Right lobe of liver (tissue), 4 donors: ENCODE measurements at regions not wholly inside any gene's neighbourhood (a gene's known extent, or its start where the extent isn't known, plus 50 kb on each side); places are given as distances from the start of the nearest gene placed in this dataset.

Experiments used
- POLR2A ChIP-seq: fragments of 450-650 bp; IDR thresholded peaks from one replicate; pipeline ENCODE4 v1.6.1; 2017; ENCODE audit warnings: antibody characterized with exemption, mild to moderate bottlenecking
- TF ChIP-seq, protein P1 (sequence below), 4 donors: fragments of 200-600 bp in 3 of 4; fragments of 450-650 bp in 1 of 4; IDR thresholded peaks; one replicate each; pipeline versions ENCODE4 v1.5.1 to v1.8.0; 2016 to 2022; ENCODE audit warnings: antibody characterized with exemption in 4 of 4, mild to moderate bottlenecking in 2 of 4
- donor health status: DM: no; HTN: no; CAD: no.
- donor health status: DM: no; HTN: no; CAD: no.
- donor health status: DM: no; HTN: yes; CAD: no.

DNA sequence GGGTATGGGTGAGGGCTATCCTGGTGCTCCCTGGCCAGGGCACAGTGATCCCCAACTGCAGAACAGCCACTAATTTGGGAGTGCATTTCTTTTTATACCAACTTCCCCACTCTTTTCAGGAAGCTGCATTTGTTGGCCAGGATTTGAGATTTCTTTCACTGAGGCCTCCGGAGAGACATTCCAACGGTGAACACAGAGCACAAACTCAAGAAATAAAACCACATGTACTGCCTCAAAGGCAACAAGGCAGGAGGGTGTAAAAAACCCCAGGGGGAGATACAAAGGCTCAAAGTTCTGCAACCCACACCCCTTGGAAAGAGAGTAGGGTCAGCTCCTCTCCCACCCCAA is 65.3 kb downstream of the CPN2 start:
- TF ChIP-seq, protein P1, sequence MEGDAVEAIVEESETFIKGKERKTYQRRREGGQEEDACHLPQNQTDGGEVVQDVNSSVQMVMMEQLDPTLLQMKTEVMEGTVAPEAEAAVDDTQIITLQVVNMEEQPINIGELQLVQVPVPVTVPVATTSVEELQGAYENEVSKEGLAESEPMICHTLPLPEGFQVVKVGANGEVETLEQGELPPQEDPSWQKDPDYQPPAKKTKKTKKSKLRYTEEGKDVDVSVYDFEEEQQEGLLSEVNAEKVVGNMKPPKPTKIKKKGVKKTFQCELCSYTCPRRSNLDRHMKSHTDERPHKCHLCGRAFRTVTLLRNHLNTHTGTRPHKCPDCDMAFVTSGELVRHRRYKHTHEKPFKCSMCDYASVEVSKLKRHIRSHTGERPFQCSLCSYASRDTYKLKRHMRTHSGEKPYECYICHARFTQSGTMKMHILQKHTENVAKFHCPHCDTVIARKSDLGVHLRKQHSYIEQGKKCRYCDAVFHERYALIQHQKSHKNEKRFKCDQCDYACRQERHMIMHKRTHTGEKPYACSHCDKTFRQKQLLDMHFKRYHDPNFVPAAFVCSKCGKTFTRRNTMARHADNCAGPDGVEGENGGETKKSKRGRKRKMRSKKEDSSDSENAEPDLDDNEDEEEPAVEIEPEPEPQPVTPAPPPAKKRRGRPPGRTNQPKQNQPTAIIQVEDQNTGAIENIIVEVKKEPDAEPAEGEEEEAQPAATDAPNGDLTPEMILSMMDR (IDR thresholded peaks at IDR 0.05): no peak
- no peak for TF ChIP-seq POLR2A
